GM18511 (cell line): ENCODE measurements at regions not wholly inside any gene's neighbourhood (a gene's known extent, or its start where the extent isn't known, plus 50 kb on each side); places are given as distances from the start of the nearest gene placed in this dataset.
"Not testable (repeated sequence)": the region's sequence is repeated elsewhere in the genome, so short reads cannot be mapped to it uniquely, and the experiment has no call there.

ENCODE experiments used
- ATAC-seq: cut with Tn5 transposase; IDR thresholded peaks from one replicate; pipeline ENCODE4 v1.9.1; 2021; ENCODE audit warnings: mild to moderate bottlenecking, moderate library complexity; ENCODE audit not compliant: unreplicated experiment

GRCh38 chr10:117492504-117492903 lies 50.0 kb upstream of the EMX2 start:
- no peak for ATAC-seq

- no peak for ATAC-seq
Observed at GRCh38 chr10:117488004-117488403, 54.5 kb upstream of the EMX2 start.

- no peak for ATAC-seq
Observed at GRCh38 chr10:117486606-117487005, 55.9 kb upstream of the EMX2 start.

- no peak for ATAC-seq
Observed at GRCh38 chr10:117483056-117483590, 59.4 kb upstream of the EMX2 start.

- ATAC-seq = not testable (repeated sequence)
Observed at GRCh38 chr10:117481011-117481410, 61.5 kb upstream of the EMX2 start.

GRCh38 chr10:117480097-117480496 lies 62.4 kb upstream of the EMX2 start:
- ATAC-seq = no peak

GRCh38 chr10:117477961-117478670 lies 64.4 kb upstream of the EMX2 start:
- ATAC-seq = no peak

GRCh38 chr10:117477211-117477947 lies 65.2 kb upstream of the EMX2 start:
- ATAC-seq = no peak

GRCh38 chr10:117476716-117477115 lies 65.8 kb upstream of the EMX2 start:
- ATAC-seq = no peak

- no peak for ATAC-seq
Observed at GRCh38 chr10:117476281-117476680, 66.3 kb upstream of the EMX2 start.

GRCh38 chr10:117472872-117473271 lies 69.7 kb upstream of the EMX2 start:
- ATAC-seq = peak; percentile 80

- ATAC-seq = peak; percentile 24
Observed at GRCh38 chr10:117471344-117471874, 71.1 kb upstream of the EMX2 start.

- ATAC-seq = no peak
Observed at GRCh38 chr10:117470733-117471132, 71.8 kb upstream of the EMX2 start.

GRCh38 chr10:117468665-117469064 lies 73.9 kb upstream of the EMX2 start:
- no peak for ATAC-seq

- no peak for ATAC-seq
Observed at GRCh38 chr10:117464176-117464575, 78.4 kb upstream of the EMX2 start.

- no peak for ATAC-seq
Observed at GRCh38 chr10:117463545-117463920, 79.0 kb upstream of the EMX2 start.

GRCh38 chr10:117462816-117463544 lies 79.6 kb upstream of the EMX2 start:
- ATAC-seq = no peak

GRCh38 chr10:117462424-117462792 lies 80.1 kb upstream of the EMX2 start:
- no peak for ATAC-seq

- ATAC-seq = no peak
Observed at GRCh38 chr10:117461766-117462423, 80.7 kb upstream of the EMX2 start.

GRCh38 chr10:117460846-117461765 lies 81.4 kb upstream of the EMX2 start:
- no peak for ATAC-seq
